HG02571 (cell line): ENCODE measurements at regions not wholly inside any gene's neighbourhood (a gene's known extent, or its start where the extent isn't known, plus 50 kb on each side); places are given as distances from the start of the nearest gene placed in this dataset.

Source experiments
- ATAC-seq: cut with Tn5 transposase; IDR thresholded peaks from one replicate; pipeline ENCODE4 v1.9.1; 2021; ENCODE audit warnings: mild to moderate bottlenecking, moderate library complexity; ENCODE audit not compliant: unreplicated experiment

DNA sequence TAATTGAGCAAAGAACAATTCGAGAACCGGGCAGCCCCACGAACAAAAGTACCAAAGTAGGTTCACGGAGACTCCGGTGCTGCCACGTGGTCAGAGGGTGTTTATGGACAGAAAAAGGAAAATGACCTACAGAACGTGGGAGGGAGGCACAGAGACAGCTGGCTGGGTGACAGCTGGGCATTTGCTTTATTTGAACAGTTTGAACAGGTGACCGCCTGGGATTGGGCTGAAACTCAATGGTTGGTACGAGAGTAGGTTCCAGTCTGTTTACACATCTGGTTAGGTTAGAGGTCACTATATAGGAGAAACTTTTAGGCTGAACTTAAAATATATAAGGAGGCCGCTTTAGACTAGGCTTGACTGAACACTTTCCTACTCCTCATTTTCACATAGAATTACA lies 50.6 kb upstream of the CELF2 start:
- no peak for ATAC-seq

DNA sequence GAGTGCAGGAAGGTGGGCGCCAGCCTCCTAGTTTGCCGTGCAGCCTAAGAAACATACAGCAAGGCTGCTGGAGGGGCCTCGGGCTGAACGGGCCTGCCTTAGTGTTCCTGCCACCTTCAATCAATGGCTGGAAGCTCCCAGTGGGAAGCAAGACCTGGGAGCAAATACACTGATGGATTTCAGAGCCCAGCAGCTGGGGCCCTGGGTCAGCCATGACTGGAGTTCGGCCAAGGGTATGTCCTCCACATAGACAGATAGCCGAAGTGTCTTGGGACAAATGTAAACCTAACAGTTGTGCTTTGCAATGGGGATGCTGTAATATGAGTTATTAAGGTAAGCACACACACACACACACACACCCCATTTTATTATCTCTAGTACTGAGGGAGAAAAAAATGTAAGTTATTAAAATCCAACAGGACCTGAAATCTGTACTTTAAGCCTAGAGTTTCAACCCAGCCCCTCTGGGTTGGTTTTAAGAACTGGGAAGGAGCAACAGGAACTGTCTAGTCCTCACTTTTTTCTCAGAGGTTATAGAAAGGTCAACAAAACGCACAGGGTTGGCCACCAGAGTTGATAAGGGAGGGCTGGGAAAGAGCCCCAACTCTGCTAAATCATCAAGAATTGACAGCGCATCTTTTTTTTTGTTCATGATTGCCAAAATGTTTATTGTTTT lies 50.0 kb upstream of the CELF2 start:
- ATAC-seq = no peak
